HG03095 (cell line): ENCODE measurements at regions not wholly inside any gene's neighbourhood (a gene's known extent, or its start where the extent isn't known, plus 50 kb on each side); places are given as distances from the start of the nearest gene placed in this dataset.

ENCODE experiments used
- ATAC-seq: cut with Tn5 transposase; IDR thresholded peaks from one replicate; pipeline ENCODE4 v1.9.1; 2021; ENCODE audit warnings: moderate library complexity; ENCODE audit not compliant: unreplicated experiment

DNA sequence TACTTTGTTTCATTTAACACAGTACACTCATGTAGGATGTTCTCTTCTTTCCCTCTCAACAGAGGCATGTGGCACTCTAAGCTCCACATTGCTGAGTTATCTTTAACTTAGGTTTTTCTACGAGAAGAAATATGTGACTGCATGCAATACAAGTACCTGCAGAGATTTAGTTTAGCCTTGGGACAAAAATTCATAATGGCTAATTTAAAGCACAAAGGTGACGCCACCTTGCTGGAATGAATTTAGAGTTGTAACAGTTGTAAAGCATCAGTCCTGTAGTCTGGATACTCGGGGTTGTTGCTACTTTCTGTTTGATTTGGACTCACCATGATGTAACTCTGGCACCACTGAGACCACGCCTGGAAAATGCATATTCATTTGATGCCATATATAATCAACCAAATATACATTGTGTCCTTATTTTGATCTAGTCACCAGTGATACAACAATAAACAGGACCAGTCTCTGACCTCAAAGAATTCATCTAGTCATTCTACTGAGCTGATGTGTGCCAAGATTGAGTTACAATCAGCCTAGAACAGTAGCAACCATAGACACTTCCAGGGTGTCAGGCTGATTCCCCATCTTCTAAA lies 451.0 kb upstream of the ZFP42 start:
- ATAC-seq = no peak

GRCh38 chr4:187547316-187547715 lies 448.3 kb upstream of the ZFP42 start:
- no peak for ATAC-seq

DNA sequence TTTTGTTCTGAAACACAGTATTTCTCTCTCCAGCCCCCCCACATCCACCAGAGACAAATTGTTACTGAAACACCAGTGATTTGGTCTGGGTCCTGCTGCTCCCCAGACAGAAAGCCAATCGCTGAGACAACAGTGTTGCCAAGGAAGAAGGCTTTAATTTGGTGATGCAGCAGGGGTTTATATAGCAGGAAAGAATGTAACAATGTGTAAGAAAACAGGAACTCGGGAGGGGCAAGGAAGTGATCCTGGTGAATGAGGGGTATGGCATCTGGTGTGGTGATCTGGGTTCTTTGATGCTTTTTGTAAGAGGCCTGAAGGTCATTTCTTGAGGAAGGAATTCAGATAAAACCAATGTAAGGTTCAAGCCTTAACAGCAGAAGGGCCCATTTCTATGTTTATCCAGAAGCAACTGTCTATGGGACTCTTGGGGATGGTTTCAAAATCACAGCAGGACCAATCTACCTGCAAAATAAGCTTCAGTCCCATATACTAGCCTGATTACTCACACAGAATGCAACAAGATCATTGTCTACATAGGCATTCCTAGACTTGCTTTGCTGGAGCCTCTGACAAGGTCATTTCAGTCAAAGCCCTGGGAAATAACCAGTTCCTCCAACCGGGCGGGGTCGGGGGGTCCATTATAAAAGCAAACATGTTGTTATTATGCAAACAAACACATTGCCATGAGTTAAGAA lies 445.2 kb upstream of the ZFP42 start:
- no peak for ATAC-seq

GRCh38 chr4:187552781-187553180 lies 442.8 kb upstream of the ZFP42 start:
- ATAC-seq = no peak

DNA sequence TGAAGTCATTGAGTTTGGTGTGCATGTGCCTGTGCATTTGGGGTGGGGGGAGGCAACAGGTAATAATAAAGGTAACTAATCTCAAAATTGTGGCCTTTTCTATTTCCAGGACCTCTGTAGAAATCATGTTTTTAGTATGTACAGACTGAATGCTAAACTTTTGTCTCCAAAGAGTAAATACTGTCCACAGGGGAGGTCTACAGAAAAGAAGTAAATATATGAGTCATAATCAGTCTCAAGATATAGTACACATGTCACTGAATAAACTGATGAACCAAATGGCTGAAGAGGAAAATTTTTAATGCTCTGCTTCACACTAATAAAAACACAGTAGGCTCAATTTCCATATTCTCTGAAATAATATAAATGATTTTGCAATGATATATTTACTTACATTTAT lies 440.4 kb upstream of the ZFP42 start:
- no peak for ATAC-seq

DNA sequence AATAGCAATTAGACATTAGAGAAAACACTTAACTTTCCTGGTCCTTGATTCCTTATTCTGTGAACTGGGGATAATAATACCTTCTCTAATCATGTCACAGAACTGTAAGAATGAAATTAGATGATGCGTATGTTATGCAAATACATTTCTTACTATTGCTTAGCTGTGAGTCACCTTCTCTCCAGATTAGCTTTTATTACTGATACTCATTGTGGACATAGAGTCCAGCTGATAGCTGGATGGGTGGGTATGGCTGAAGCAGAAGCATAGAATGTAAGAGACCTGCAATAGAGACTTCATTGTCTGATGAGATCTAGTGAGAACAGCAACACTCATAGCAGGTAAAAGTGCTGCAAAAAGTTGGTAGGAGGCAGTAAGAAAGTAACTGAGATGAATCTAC lies 437.2 kb upstream of the ZFP42 start:
- ATAC-seq = no peak

DNA sequence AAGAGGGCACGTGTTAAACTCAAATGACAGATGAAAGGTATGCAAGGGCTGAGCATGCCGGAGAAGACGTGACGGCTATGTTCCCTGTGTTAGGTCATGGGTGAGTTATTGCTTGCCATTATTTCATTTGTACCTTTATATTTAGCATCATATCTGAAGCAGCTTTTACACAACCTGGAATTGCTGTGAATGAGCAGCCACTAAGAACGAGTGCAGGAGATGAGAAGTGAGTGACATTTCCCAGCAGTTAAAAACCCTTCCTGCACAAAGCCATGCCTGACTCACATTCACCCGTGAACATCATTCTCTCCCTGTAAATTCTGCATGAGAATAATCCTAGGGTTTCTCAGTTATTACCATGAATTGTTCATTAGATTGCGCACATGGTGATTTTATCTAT lies 433.2 kb upstream of the ZFP42 start:
- ATAC-seq = no peak

- ATAC-seq = no peak
Measured at GRCh38 chr4:187565416-187565815, 430.2 kb upstream of the ZFP42 start.

GRCh38 chr4:187569871-187570270 lies 425.7 kb upstream of the ZFP42 start:
- ATAC-seq = no peak

DNA sequence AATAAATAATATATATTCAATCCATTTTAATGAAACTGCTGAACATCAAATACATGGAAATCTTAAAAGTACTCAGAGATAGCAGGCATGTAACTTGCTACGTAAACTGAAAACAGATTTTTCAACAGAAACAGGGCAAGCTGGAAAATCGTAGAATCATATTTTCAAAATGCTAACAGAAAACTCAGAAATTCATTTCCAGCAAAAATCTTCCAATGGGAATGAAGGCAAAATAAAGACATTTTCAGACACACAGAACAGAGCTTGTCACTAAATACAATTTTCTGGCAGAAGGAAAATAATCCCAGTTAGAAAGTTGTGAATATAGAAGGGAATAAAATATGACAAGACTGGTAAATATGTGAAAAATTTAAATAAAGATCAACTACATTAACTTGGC lies 419.9 kb upstream of the ZFP42 start:
- ATAC-seq = no peak

- no peak for ATAC-seq
Measured at GRCh38 chr4:187576751-187577150, 418.8 kb upstream of the ZFP42 start.

GRCh38 chr4:187577941-187578480 lies 417.6 kb upstream of the ZFP42 start:
- ATAC-seq = no peak

GRCh38 chr4:187586892-187587291 lies 408.7 kb upstream of the ZFP42 start:
- no peak for ATAC-seq

DNA sequence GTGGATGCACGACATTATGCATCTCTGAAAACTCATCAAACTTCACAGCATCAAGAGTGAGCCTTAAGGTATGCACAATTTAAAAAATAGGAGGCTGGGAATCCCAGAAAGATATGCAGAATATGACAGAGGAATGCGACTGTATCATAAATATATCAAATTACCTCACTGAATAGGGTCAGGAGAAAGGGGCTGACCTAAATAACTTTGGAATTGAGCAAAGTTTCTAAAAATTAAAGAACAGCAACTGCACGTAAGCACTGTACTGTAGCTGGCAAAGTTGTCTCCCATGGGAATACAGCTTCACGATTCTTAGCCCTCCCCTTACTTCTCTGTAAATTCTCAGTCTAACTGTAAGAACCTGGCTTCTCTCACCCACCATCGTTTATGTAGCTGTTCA lies 397.4 kb upstream of the ZFP42 start:
- no peak for ATAC-seq

- ATAC-seq = no peak
Measured at GRCh38 chr4:187602339-187603092, 393.1 kb upstream of the ZFP42 start.

- ATAC-seq = no peak
Measured at GRCh38 chr4:187603093-187604025, 392.2 kb upstream of the ZFP42 start.

- no peak for ATAC-seq
Measured at GRCh38 chr4:187604984-187605383, 390.6 kb upstream of the ZFP42 start.

- ATAC-seq = peak; percentile 68
Measured at GRCh38 chr4:187606581-187606980, 389.0 kb upstream of the ZFP42 start.

- ATAC-seq = no peak
Measured at GRCh38 chr4:187608001-187608421, 387.6 kb upstream of the ZFP42 start.

- no peak for ATAC-seq
Measured at GRCh38 chr4:187612301-187612700, 383.3 kb upstream of the ZFP42 start.
